GM12878 (cell line): ENCODE measurements at regions not wholly inside any gene's neighbourhood (a gene's known extent, or its start where the extent isn't known, plus 50 kb on each side); places are given as distances from the start of the nearest gene placed in this dataset.

ENCODE experiments used
- ATAC-seq: fragments of 200-7000 bp; cut with Tn5 transposase; 3 replicates; pipeline ENCODE4 v1.9.1; 2020; ENCODE audit warnings: mild to moderate bottlenecking, moderate library complexity
- BruUV-seq: library from RNA; stranded (reverse); fragments of 400-500 nt; replicated peaks from 2 replicates; lab custom pipeline; 2021; lab: Mats Ljungman, UMichigan
- CTCF ChIA-PET: fragments of 300-600 bp; sonication (Branson Sonifier 250); formaldehyde crosslinking; extraction: SDS; loops from one replicate; lab custom pipeline; 2021; ENCODE audit warnings: inconsistent platforms; lab: Yijun Ruan, JAX
- POLR2A ChIA-PET: fragments of 350-600 bp; formaldehyde crosslinking; extraction: SDS; loops from one replicate; lab custom pipeline; 2021; ENCODE audit warnings: inconsistent platforms; lab: Charles Lee
- RAD21 ChIA-PET: fragments of 300-600 bp; sonication (Branson Sonifier 250); formaldehyde crosslinking; loops from one replicate; lab custom pipeline; 2023; ENCODE audit warnings: antibody characterized with exemption; ENCODE audit not compliant: unreplicated experiment; lab: Charles Lee
- SMC1A ChIA-PET: fragments of 300-600 bp; sonication (Branson Sonifier 250); formaldehyde crosslinking; loops from one replicate; lab custom pipeline; 2023; ENCODE audit not compliant: unreplicated experiment, uncharacterized antibody; lab: Charles Lee
- DNase-seq: peaks from one replicate; pipeline ENCODE4 v3.0.0-alpha.2; 2011; ENCODE audit warnings: low read depth, low spot score
- FAIRE-seq: peaks from 3 replicates; lab custom pipeline; 2011; peaks lifted over from hg19 to GRCh38; lab: Jason Lieb, UNC
- H2AFZ ChIP-seq: 2 replicates; pipeline ENCODE4 v1.6.0; 2011; ENCODE audit warnings: low read depth, low read length, control low read depth; ENCODE audit not compliant: control insufficient read depth
- H3K27ac ChIP-seq: 2 replicates; pipeline ENCODE4 v1.5.1; 2011; ENCODE audit warnings: control low read depth; ENCODE audit not compliant: control insufficient read depth, insufficient read depth
- H3K27me3 ChIP-seq, 2 experiments: replicated peaks in 1 of 2; 2 replicates each; pipeline versions ENCODE4 v1.6.0 to v1.6.1; 2011; ENCODE audit warnings: low read length in 1 of 2; ENCODE audit not compliant: control insufficient read depth in 2 of 2, insufficient read depth in 2 of 2
- H3K36me3 ChIP-seq, 2 experiments: 2 replicates each; pipeline ENCODE4 v1.5.1; 2011; ENCODE audit warnings: low read length in 1 of 2; ENCODE audit not compliant: control insufficient read depth in 2 of 2, insufficient read depth in 2 of 2
- H3K4me1 ChIP-seq: 2 replicates; pipeline ENCODE4 v1.6.1; 2011; ENCODE audit warnings: mild to moderate bottlenecking, low read length, moderate library complexity, mixed read lengths; ENCODE audit not compliant: control insufficient read depth, insufficient read depth
- H3K4me2 ChIP-seq: 2 replicates; pipeline ENCODE4 v1.6.0; 2011; ENCODE audit warnings: control low read depth; ENCODE audit not compliant: control insufficient read depth, insufficient read depth
- H3K4me3 ChIP-seq: fragments of 200-600 bp; sonication (generic); 2 replicates; pipeline ENCODE4 v1.5.1; 2016
- H3K79me2 ChIP-seq: 2 replicates; pipeline ENCODE4 v1.6.0; 2011; ENCODE audit warnings: low read length; ENCODE audit not compliant: control insufficient read depth, insufficient read depth
- H3K9ac ChIP-seq: 2 replicates; pipeline ENCODE4 v1.8.0; 2011; ENCODE audit warnings: low read length, control low read depth, mixed read lengths; ENCODE audit not compliant: control insufficient read depth, insufficient read depth
- H3K9me3 ChIP-seq: replicated peaks from 3 replicates; pipeline ENCODE4 v1.5.1; 2011; ENCODE audit warnings: mild to moderate bottlenecking, low read length; ENCODE audit not compliant: control insufficient read depth, insufficient read depth
- H4K20me1 ChIP-seq: 2 replicates; pipeline ENCODE4 v1.6.0; 2011; ENCODE audit not compliant: control insufficient read depth, insufficient read depth
- BMI1 ChIP-seq: fragments of 450-650 bp; IDR thresholded peaks from 2 replicates; pipeline ENCODE4 v1.6.1; 2016; ENCODE audit warnings: mild to moderate bottlenecking, moderate library complexity, borderline replicate concordance
- CBX5 ChIP-seq: sonication (generic); IDR thresholded peaks from 2 replicates; pipeline ENCODE4 v1.6.1; 2016; ENCODE audit warnings: low read depth, moderate library complexity, mild to moderate bottlenecking, inconsistent platforms
- CREM ChIP-seq: IDR thresholded peaks from 2 replicates; pipeline ENCODE4 v1.6.1; 2014; ENCODE audit warnings: antibody characterized with exemption, low read depth
- EP300 ChIP-seq, 2 experiments: fragments of 150-350 bp in 1 of 2; IDR thresholded peaks; 2 replicates each; pipeline ENCODE4 v1.6.1; 2011 to 2012; ENCODE audit warnings: low read depth in 2 of 2, low read length in 2 of 2, borderline replicate concordance in 1 of 2, improper control_type of control experiment in 1 of 2, inconsistent platforms in 1 of 2; ENCODE audit not compliant: control insufficient read depth in 1 of 2
- EZH2 ChIP-seq: IDR thresholded peaks from 2 replicates; pipeline ENCODE4 v1.6.1; 2012; ENCODE audit warnings: low read depth, mild to moderate bottlenecking, control low read depth, inconsistent platforms, low read length, borderline replicate concordance; ENCODE audit not compliant: control insufficient read depth
- FOXM1 ChIP-seq: IDR thresholded peaks from 2 replicates; pipeline ENCODE4 v1.6.1; 2012; ENCODE audit warnings: low read depth, mild to moderate bottlenecking, inconsistent platforms, low read length, moderate library complexity
- GATAD2B ChIP-seq: fragments of 450-650 bp; conservative IDR thresholded peaks from 2 replicates; pipeline ENCODE4 v1.6.1; 2017; ENCODE audit warnings: low read depth, mild to moderate bottlenecking, moderate library complexity
- KLF5 ChIP-seq: fragments of 450-650 bp; IDR thresholded peaks from 2 replicates; pipeline ENCODE4 v1.6.1; 2014; ENCODE audit warnings: mild to moderate bottlenecking; ENCODE audit not compliant: partially characterized antibody
- LARP7 ChIP-seq: fragments of 450-650 bp; IDR thresholded peaks from 2 replicates; pipeline ENCODE4 v1.6.1; 2017; ENCODE audit warnings: mild to moderate bottlenecking
- NR2C1 ChIP-seq: fragments of 450-650 bp; IDR thresholded peaks from 2 replicates; pipeline ENCODE4 v1.6.1; 2017; ENCODE audit warnings: antibody characterized with exemption, mild to moderate bottlenecking, moderate library complexity
- POLR2A ChIP-seq: IDR thresholded peaks from 2 replicates; pipeline ENCODE4 v1.6.1; 2011; ENCODE audit warnings: low read depth, mild to moderate bottlenecking, low read length
- RBBP5 ChIP-seq: fragments of 200-600 bp; sonication (generic); conservative IDR thresholded peaks from 2 replicates; pipeline ENCODE4 v1.6.1; 2016
- SIX5 ChIP-seq: IDR thresholded peaks from 2 replicates; pipeline ENCODE4 v1.6.1; 2011; ENCODE audit warnings: mild to moderate bottlenecking, low read depth, low read length, moderate library complexity; ENCODE audit not compliant: severe bottlenecking
- SUPT20H ChIP-seq: IDR thresholded peaks from 2 replicates; pipeline ENCODE4 v1.6.1; 2011; ENCODE audit warnings: low read depth, mild to moderate bottlenecking, low read length, moderate library complexity, borderline replicate concordance; ENCODE audit not compliant: control insufficient read depth
- TARDBP ChIP-seq: IDR thresholded peaks from 2 replicates; pipeline ENCODE4 v1.6.1; 2016; ENCODE audit warnings: borderline replicate concordance
- ZNF207 ChIP-seq: fragments of 450-650 bp; IDR thresholded peaks from 2 replicates; pipeline ENCODE4 v1.6.1; 2014; ENCODE audit warnings: antibody characterized with exemption, mild to moderate bottlenecking, borderline replicate concordance
- WGBS: methylation state at CpG from one replicate; pipeline ENCODE4 v1.1.6; 2016; ENCODE audit warnings: low lambda C conversion rate; ENCODE audit not compliant: insufficient replicate concordance, insufficient coverage; ENCODE audit errors: missing lambda C conversion rate; 5-methylcytosine and 5-hydroxymethylcytosine counted together
- in situ Hi-C: fragments of 300-500 bp; cut with MboI; formaldehyde crosslinking; loops from 9 replicates; pipeline ENCODE4 v1.14.3; 2018; ENCODE audit warnings: mixed read lengths
- intact Hi-C: fragments of 100-400 bp; cut with micrococcal nuclease; formaldehyde crosslinking; loops from one replicate; pipeline ENCODE4 v1.14.2; 2022; ENCODE audit not compliant: unreplicated experiment
- TF ChIP-seq, protein P1 (sequence below): IDR thresholded peaks from 2 replicates; pipeline ENCODE4 v1.6.1; 2011; ENCODE audit warnings: borderline replicate concordance, low read depth, mild to moderate bottlenecking, moderate library complexity, mixed read lengths, low read length; ENCODE audit not compliant: insufficient read depth; ENCODE audit errors: extremely low read length
- TF ChIP-seq, protein P2 (sequence below): fragments of 450-650 bp; IDR thresholded peaks from 2 replicates; pipeline ENCODE4 v1.6.1; 2017; ENCODE audit warnings: mild to moderate bottlenecking, low read depth, inconsistent platforms; ENCODE audit not compliant: poor library complexity, severe bottlenecking

DNA sequence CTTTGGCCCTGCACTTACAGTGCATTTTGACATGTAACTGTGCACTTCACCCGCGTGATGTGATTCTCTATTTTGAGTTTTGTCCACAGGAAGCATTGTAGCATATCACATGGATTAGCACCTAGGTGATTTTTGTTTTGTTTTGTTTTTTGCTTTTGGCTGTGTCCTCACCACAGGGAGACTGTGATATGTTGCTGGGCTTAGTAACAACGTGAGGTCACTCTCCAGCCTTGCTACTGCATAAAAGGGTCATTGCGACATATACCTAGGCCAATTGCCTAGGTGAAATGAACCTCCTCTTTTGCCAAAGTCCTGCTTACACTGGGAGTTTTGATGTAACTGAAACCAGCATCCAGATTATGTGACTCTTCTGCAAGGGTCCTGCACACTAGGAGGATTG, 1152.9 kb upstream of the AMELY start:
- no TSS peak for BruUV-seq
- H3K4me2 ChIP-seq = no peak overlapping the region
- POLR2A ChIA-PET = no interaction called here
- H2AFZ ChIP-seq = no peak overlapping the region
- RAD21 ChIA-PET = no interaction called here
- in situ Hi-C loops = no loop called here
- no peaks in the 10 kb centered on the region for H3K79me2 ChIP-seq
- DNase-seq (no peak), ATAC-seq (no peak), FAIRE-seq (no peak)
- no peaks in the 10 kb centered on the region for H3K9me3 ChIP-seq
- no peaks in the 10 kb centered on the region for H3K27me3 ChIP-seq
- no peaks in the 10 kb centered on the region for H3K36me3 ChIP-seq
- TF ChIP-seq NR2C1 (no peak), BMI1 (no peak), POLR2A (no peak), GATAD2B (no peak), EP300 (IDR thresholded peaks at IDR 0.05; ENCODE audit: borderline replicate concordance in 1 of 2, control insufficient read depth in 1 of 2, low read depth in 2 of 2, low read length in 2 of 2) (no peak), EZH2 (no peak)
- TF ChIP-seq, protein P1, sequence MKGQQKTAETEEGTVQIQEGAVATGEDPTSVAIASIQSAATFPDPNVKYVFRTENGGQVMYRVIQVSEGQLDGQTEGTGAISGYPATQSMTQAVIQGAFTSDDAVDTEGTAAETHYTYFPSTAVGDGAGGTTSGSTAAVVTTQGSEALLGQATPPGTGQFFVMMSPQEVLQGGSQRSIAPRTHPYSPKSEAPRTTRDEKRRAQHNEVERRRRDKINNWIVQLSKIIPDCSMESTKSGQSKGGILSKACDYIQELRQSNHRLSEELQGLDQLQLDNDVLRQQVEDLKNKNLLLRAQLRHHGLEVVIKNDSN = no peak
- CTCF ChIA-PET = no interaction called here
- H3K4me3 ChIP-seq = no peak overlapping the region
- intact Hi-C loops = no loop called here
- no peaks in the 10 kb centered on the region for H4K20me1 ChIP-seq
- H3K4me1 ChIP-seq = no peaks in the 10 kb centered on the region
- no CpG with 5 or more reads among the region's 4 CpGs for WGBS
- no peak overlapping the region for H3K27ac ChIP-seq
- SMC1A ChIA-PET = no interaction called here
- H3K9ac ChIP-seq = no peak overlapping the region

DNA sequence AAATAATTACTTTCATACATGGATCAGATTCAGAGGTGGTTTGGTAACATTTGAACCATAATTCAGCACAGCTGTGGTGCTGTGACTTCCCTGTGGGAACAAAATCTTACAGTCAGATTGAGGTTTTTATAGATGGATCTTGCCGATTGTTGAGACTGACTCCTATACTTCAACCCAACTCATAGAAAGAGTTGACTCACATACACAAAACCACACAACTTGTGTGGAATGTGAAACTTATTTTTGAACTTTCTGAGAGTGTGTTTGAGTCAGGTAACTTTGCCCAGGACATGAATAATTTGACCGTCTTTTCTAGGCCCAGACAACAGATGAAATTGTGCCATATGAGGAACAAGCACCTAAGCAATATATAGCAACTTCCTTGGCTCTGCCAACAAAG, 1152.4 kb upstream of the AMELY start:
- Histone ChIP-seq H3K9ac (no peak overlapping the region), H3K4me1 (no peaks in the 10 kb centered on the region), H3K9me3 (no peaks in the 10 kb centered on the region), H3K27ac (no peak overlapping the region), H3K79me2 (no peaks in the 10 kb centered on the region), H3K4me3 (no peak overlapping the region), H3K36me3 (no peaks in the 10 kb centered on the region), H3K4me2 (no peak overlapping the region), H2AFZ (no peak overlapping the region), H3K27me3 (no peaks in the 10 kb centered on the region), H4K20me1 (no peaks in the 10 kb centered on the region)
- intact Hi-C loops (no loop called here), in situ Hi-C loops (no loop called here)
- FAIRE-seq = no peak
- ChIA-PET POLR2A (no interaction called here), SMC1A (no interaction called here), RAD21 (no interaction called here), CTCF (no interaction called here)
- no peak for ATAC-seq
- no CpG with 5 or more reads among the region's 2 CpGs for WGBS
- BruUV-seq = no TSS peak
- no peak for DNase-seq
- TF ChIP-seq LARP7 (no peak), SIX5 (no peak), CBX5 (no peak), CREM (no peak), KLF5 (no peak), EP300 (IDR thresholded peaks at IDR 0.05; ENCODE audit: borderline replicate concordance in 1 of 2, control insufficient read depth in 1 of 2, low read depth in 2 of 2, low read length in 2 of 2) (no peak), ZNF207 (no peak), SUPT20H (no peak), FOXM1 (no peak), TARDBP (no peak), RBBP5 (no peak)
- TF ChIP-seq, protein P2, sequence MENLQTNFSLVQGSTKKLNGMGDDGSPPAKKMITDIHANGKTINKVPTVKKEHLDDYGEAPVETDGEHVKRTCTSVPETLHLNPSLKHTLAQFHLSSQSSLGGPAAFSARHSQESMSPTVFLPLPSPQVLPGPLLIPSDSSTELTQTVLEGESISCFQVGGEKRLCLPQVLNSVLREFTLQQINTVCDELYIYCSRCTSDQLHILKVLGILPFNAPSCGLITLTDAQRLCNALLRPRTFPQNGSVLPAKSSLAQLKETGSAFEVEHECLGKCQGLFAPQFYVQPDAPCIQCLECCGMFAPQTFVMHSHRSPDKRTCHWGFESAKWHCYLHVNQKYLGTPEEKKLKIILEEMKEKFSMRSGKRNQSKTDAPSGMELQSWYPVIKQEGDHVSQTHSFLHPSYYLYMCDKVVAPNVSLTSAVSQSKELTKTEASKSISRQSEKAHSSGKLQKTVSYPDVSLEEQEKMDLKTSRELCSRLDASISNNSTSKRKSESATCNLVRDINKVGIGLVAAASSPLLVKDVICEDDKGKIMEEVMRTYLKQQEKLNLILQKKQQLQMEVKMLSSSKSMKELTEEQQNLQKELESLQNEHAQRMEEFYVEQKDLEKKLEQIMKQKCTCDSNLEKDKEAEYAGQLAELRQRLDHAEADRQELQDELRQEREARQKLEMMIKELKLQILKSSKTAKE = no peak
